PFSK-1 (cell line): ENCODE measurements at regions not wholly inside any gene's neighbourhood (a gene's known extent, or its start where the extent isn't known, plus 50 kb on each side); places are given as distances from the start of the nearest gene placed in this dataset.

Experiments used
- POLR2AphosphoS5 ChIP-seq: IDR thresholded peaks from 2 replicates; pipeline ENCODE4 v1.6.1; 2012; ENCODE audit warnings: low read depth, mild to moderate bottlenecking, control low read depth, low read length, moderate library complexity
- REST ChIP-seq, 2 experiments: IDR thresholded peaks; 2 replicates each; pipeline versions ENCODE4 v1.6.1 to v1.8.0; 2011 to 2012; ENCODE audit warnings: low read depth in 2 of 2, low read length in 2 of 2, control low read depth in 1 of 2, inconsistent platforms in 1 of 2, mild to moderate bottlenecking in 1 of 2, moderate library complexity in 1 of 2; ENCODE audit not compliant: insufficient read depth in 1 of 2
- SIN3A ChIP-seq: IDR thresholded peaks from 2 replicates; pipeline ENCODE4 v1.6.1; 2012; ENCODE audit warnings: mild to moderate bottlenecking, low read length, moderate library complexity, borderline replicate concordance; ENCODE audit not compliant: insufficient read depth
- TAF1 ChIP-seq: IDR thresholded peaks from 2 replicates; pipeline ENCODE4 v1.6.1; 2012; ENCODE audit warnings: low read length, control low read depth, borderline replicate concordance; ENCODE audit not compliant: insufficient read depth

- TF ChIP-seq TAF1, result no peak
- TF ChIP-seq REST (IDR thresholded peaks at IDR 0.05; ENCODE audit: insufficient read depth in 1 of 2, low read depth in 2 of 2, low read length in 2 of 2), result no peak
- TF ChIP-seq POLR2AphosphoS5, result no peak
- TF ChIP-seq SIN3A, result no peak
Observed at GRCh38 chr12:92608151-92609091, 94.4 kb upstream of the PLEKHG7 start.
